CD1c-positive myeloid dendritic cell (primary cell): ENCODE measurements at regions not wholly inside any gene's neighbourhood (a gene's known extent, or its start where the extent isn't known, plus 50 kb on each side); places are given as distances from the start of the nearest gene placed in this dataset.

Experiments used
- DNase-seq: peaks from one replicate; pipeline ENCODE4 v3.0.0-alpha.2; 2016; ENCODE audit errors: extremely low spot score

- no peak for DNase-seq
Measured at GRCh38 chr13:46994492-46994891, 97.6 kb upstream of the HTR2A start.

- DNase-seq, result no peak
Measured at GRCh38 chr13:46992383-46992952, 95.6 kb upstream of the HTR2A start.

GRCh38 chr13:46983881-46984280, 87.0 kb upstream of the HTR2A start:
- DNase-seq, result peak; percentile 40

GRCh38 chr13:46982856-46983582, 86.2 kb upstream of the HTR2A start:
- DNase-seq, result peak; percentile 43

GRCh38 chr13:46975173-46975572, 78.3 kb upstream of the HTR2A start:
- no peak for DNase-seq

- no peak for DNase-seq
Measured at GRCh38 chr13:46968450-46968849, 71.6 kb upstream of the HTR2A start.

GRCh38 chr13:46964789-46965527, 68.1 kb upstream of the HTR2A start:
- peak; percentile 4 for DNase-seq

GRCh38 chr13:46963904-46964303, 67.1 kb upstream of the HTR2A start:
- DNase-seq, result peak; percentile 57

- DNase-seq, result no peak
Measured at GRCh38 chr13:46962281-46962941, 65.6 kb upstream of the HTR2A start.

GRCh38 chr13:46961719-46962118, 64.9 kb upstream of the HTR2A start:
- peak; percentile 69 for DNase-seq

GRCh38 chr13:46953941-46954340, 57.1 kb upstream of the HTR2A start:
- DNase-seq, result peak; percentile 21

- DNase-seq, result peak; percentile 7
Measured at GRCh38 chr13:46953331-46953730, 56.5 kb upstream of the HTR2A start.

- DNase-seq, result no peak
Measured at GRCh38 chr13:46951516-46951915, 54.7 kb upstream of the HTR2A start.

- no peak for DNase-seq
Measured at GRCh38 chr13:46949211-46949610, 52.4 kb upstream of the HTR2A start.

- no peak for DNase-seq
Measured at GRCh38 chr13:46948338-46948737, 51.5 kb upstream of the HTR2A start.

- DNase-seq, result no peak
Measured at GRCh38 chr13:46947425-46948191, 50.8 kb upstream of the HTR2A start.
